ENCODE measurements at regions not wholly inside any gene's neighbourhood (a gene's known extent, or its start where the extent isn't known, plus 50 kb on each side); places are given as distances from the start of the nearest gene placed in this dataset.

DNA sequence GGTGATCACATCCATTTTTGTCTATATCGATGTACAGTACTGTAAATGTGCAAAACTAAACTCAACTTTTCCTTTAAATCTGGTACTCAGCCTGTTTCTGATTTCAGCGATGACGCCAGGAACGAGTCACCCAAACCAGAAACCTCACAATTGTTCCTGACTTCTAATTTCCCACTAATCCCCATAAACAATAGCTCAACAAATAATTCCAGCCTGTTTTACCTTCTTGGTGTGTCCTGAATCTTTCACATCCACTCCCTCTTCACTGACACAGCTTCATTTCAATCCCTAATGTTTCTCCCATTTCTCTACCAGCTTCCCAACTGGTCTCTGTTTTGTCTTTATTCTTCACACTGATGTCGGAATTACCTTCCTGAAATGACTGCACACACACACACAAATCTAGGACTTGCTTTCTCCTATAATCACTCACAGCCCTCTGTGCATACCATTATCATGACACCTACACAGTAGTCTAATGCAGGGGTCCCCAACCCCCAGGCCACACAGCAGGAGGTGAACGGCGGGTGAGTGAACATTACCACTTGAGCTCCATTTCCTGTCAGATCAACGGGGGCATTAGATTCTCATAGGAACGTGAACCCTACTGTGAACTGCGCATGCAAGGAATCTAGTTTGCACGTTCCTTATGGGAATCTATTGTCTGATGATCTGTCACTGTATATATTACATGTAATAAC, 97.8 kb upstream of the SLC30A5 start:
- TF ChIP-seq, protein P1, sequence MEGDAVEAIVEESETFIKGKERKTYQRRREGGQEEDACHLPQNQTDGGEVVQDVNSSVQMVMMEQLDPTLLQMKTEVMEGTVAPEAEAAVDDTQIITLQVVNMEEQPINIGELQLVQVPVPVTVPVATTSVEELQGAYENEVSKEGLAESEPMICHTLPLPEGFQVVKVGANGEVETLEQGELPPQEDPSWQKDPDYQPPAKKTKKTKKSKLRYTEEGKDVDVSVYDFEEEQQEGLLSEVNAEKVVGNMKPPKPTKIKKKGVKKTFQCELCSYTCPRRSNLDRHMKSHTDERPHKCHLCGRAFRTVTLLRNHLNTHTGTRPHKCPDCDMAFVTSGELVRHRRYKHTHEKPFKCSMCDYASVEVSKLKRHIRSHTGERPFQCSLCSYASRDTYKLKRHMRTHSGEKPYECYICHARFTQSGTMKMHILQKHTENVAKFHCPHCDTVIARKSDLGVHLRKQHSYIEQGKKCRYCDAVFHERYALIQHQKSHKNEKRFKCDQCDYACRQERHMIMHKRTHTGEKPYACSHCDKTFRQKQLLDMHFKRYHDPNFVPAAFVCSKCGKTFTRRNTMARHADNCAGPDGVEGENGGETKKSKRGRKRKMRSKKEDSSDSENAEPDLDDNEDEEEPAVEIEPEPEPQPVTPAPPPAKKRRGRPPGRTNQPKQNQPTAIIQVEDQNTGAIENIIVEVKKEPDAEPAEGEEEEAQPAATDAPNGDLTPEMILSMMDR (IDR thresholded peaks at IDR 0.05 in 8 of 11, conservative IDR thresholded peaks at IDR 0.05 in 3 of 11) = no peak
- TF ChIP-seq POLR2A (IDR thresholded peaks at IDR 0.05) = no peak
- no peak for TF ChIP-seq POLR2AphosphoS5 (IDR thresholded peaks at IDR 0.05)
